ENCODE measurements at regions not wholly inside any gene's neighbourhood (a gene's known extent, or its start where the extent isn't known, plus 50 kb on each side); places are given as distances from the start of the nearest gene placed in this dataset.

GRCh38 chr2:160632084-160632975 lies 138.7 kb upstream of the RBMS1 start:
- Mint-ChIP-seq H3K4me1 (no peaks in the 10 kb centered on the region), H3K27me3 (peaks cover 21% of the 10 kb centered on the region), H3K9me3 (ENCODE audit: insufficient read depth) (peaks cover 3% of the 10 kb centered on the region), H3K27ac (no peak overlapping the region), H3K4me3 (no peak overlapping the region)
- ChIA-PET POLR2A (no interaction called here), CTCF (no interaction called here)
- ATAC-seq (ENCODE audit: low read depth) (no peak), DNase-seq (no peak)
- no peaks in the 10 kb centered on the region for H3K9me3 ChIP-seq (ENCODE audit: control extremely low read depth in 1 of 3, control insufficient read depth in 2 of 3, insufficient read depth in 1 of 3, low read length in 2 of 3)
- no peaks in the 10 kb centered on the region for H3K36me3 ChIP-seq (replicated peaks in 1 of 2; ENCODE audit: control extremely low read depth in 1 of 2, control insufficient read depth in 1 of 2, extremely low read depth in 1 of 2, insufficient read depth in 2 of 2, low read length in 1 of 2)
- H3K4me2 ChIP-seq (replicated peaks; ENCODE audit: low read depth, low read length, poor library complexity, severe bottlenecking): no peak overlapping the region
- 16% methylated on average over 3 of the region's 7 CpGs for WGBS (ENCODE audit: insufficient coverage)
- H4K20me1 ChIP-seq (ENCODE audit: control insufficient read depth, insufficient read depth, low read length, poor library complexity, severe bottlenecking): no peaks in the 10 kb centered on the region
- H3K9ac ChIP-seq (ENCODE audit: low read length): no peak overlapping the region
- no peak overlapping the region for H2AFZ ChIP-seq (ENCODE audit: insufficient read depth, low read depth, low read length, poor library complexity, severe bottlenecking)
- intact Hi-C loops (cut with micrococcal nuclease): no loop called here
- H3K4me3 ChIP-seq (ENCODE audit: control extremely low read depth in 1 of 5, extremely low read depth in 1 of 5, insufficient read depth in 1 of 5, low read depth in 2 of 5, low read length in 4 of 5): no peak overlapping the region
- H3K4me1 ChIP-seq (ENCODE audit: control insufficient read depth in 2 of 2, insufficient read depth in 2 of 2, low read length in 2 of 2): no peaks in the 10 kb centered on the region
- H3K79me2 ChIP-seq (ENCODE audit: control insufficient read depth, insufficient read depth, low read length): no peaks in the 10 kb centered on the region
- no peak for TF ChIP-seq CTCF (IDR thresholded peaks at IDR 0.05)
- no peak for TF ChIP-seq EZH2 (IDR thresholded peaks at IDR 0.05; ENCODE audit: borderline replicate concordance, insufficient read depth, low read depth, low read length, poor library complexity, severe bottlenecking)
- H3K27me3 ChIP-seq (replicated peaks in 1 of 4; ENCODE audit: control extremely low read depth in 1 of 4, control insufficient read depth in 3 of 4, insufficient read depth in 4 of 4, low read length in 3 of 4): peaks cover 0 to 2% (median 0%) of the 10 kb centered on the region in 4 experiments
- H3K27ac ChIP-seq (ENCODE audit: low read length in 2 of 2): no peak overlapping the region

- no peak overlapping the region for H3K9ac ChIP-seq (ENCODE audit: low read length)
- Mint-ChIP-seq H3K27ac (no peak overlapping the region), H3K27me3 (peaks cover 22% of the 10 kb centered on the region), H3K4me1 (no peaks in the 10 kb centered on the region), H3K9me3 (ENCODE audit: insufficient read depth) (peaks cover 8% of the 10 kb centered on the region), H3K4me3 (no peak overlapping the region)
- H3K4me2 ChIP-seq (replicated peaks; ENCODE audit: low read depth, low read length, poor library complexity, severe bottlenecking): no peak overlapping the region
- intact Hi-C loops (cut with micrococcal nuclease): no loop called here
- no peaks in the 10 kb centered on the region for H3K4me1 ChIP-seq (ENCODE audit: control insufficient read depth in 2 of 2, insufficient read depth in 2 of 2, low read length in 2 of 2)
- H3K27me3 ChIP-seq (replicated peaks in 1 of 4; ENCODE audit: control extremely low read depth in 1 of 4, control insufficient read depth in 3 of 4, insufficient read depth in 4 of 4, low read length in 3 of 4): peaks cover 0 to 4% (median 0%) of the 10 kb centered on the region in 4 experiments
- H3K27ac ChIP-seq (ENCODE audit: low read length in 2 of 2): no peak overlapping the region
- ChIA-PET CTCF (no interaction called here), POLR2A (no interaction called here)
- H3K4me3 ChIP-seq (ENCODE audit: control extremely low read depth in 1 of 5, extremely low read depth in 1 of 5, insufficient read depth in 1 of 5, low read depth in 2 of 5, low read length in 4 of 5): no peak overlapping the region
- TF ChIP-seq EZH2 (IDR thresholded peaks at IDR 0.05; ENCODE audit: borderline replicate concordance, insufficient read depth, low read depth, low read length, poor library complexity, severe bottlenecking): no peak
- TF ChIP-seq CTCF (IDR thresholded peaks at IDR 0.05): no peak
- H2AFZ ChIP-seq (ENCODE audit: insufficient read depth, low read depth, low read length, poor library complexity, severe bottlenecking): no peak overlapping the region
- peaks cover 0 to 10% (median 0%) of the 10 kb centered on the region in 3 donors for H3K9me3 ChIP-seq (ENCODE audit: control extremely low read depth in 1 of 3, control insufficient read depth in 2 of 3, insufficient read depth in 1 of 3, low read length in 2 of 3)
- DNase-seq (no peak), ATAC-seq (ENCODE audit: low read depth) (no peak)
- H3K36me3 ChIP-seq (replicated peaks in 1 of 2; ENCODE audit: control extremely low read depth in 1 of 2, control insufficient read depth in 1 of 2, extremely low read depth in 1 of 2, insufficient read depth in 2 of 2, low read length in 1 of 2): no peaks in the 10 kb centered on the region
- H4K20me1 ChIP-seq (ENCODE audit: control insufficient read depth, insufficient read depth, low read length, poor library complexity, severe bottlenecking): no peaks in the 10 kb centered on the region
- no peaks in the 10 kb centered on the region for H3K79me2 ChIP-seq (ENCODE audit: control insufficient read depth, insufficient read depth, low read length)
- no CpG with 5 or more reads among the region's 2 CpGs for WGBS (ENCODE audit: insufficient coverage)
Observed at GRCh38 chr2:160634436-160634835, 140.8 kb upstream of the RBMS1 start.

Measured in B cell (primary cell).